ENCODE measurements at regions not wholly inside any gene's neighbourhood (a gene's known extent, or its start where the extent isn't known, plus 50 kb on each side); places are given as distances from the start of the nearest gene placed in this dataset.

- Histone ChIP-seq H3K27ac (ENCODE audit: low read depth, low read length, poor library complexity, severe bottlenecking) (no peak overlapping the region), H3K27me3 (ENCODE audit: insufficient read depth, low read length) (no peaks in the 10 kb centered on the region), H3K36me3 (ENCODE audit: insufficient read depth, low read length) (no peaks in the 10 kb centered on the region), H2AFZ (ENCODE audit: low read length) (no peak overlapping the region), H3K9me3 (ENCODE audit: low read length) (no peaks in the 10 kb centered on the region), H4K20me1 (ENCODE audit: insufficient read depth, low read length) (no peaks in the 10 kb centered on the region), H3K9ac (ENCODE audit: low read length) (no peak overlapping the region), H3K79me2 (ENCODE audit: insufficient read depth, low read length) (no peaks in the 10 kb centered on the region), H3K4me1 (ENCODE audit: insufficient read depth, low read length, severe bottlenecking) (no peaks in the 10 kb centered on the region), H3K4me2 (ENCODE audit: low read length) (no peak overlapping the region), H3K4me3 (ENCODE audit: low read depth, low read length, poor library complexity, severe bottlenecking) (no peak overlapping the region), H3K9me2 (ENCODE audit: low read depth, low read length) (no peaks in the 10 kb centered on the region), H3F3A (ENCODE audit: insufficient read depth, low read length) (no peaks in the 10 kb centered on the region)
- TF ChIP-seq, protein P1, sequence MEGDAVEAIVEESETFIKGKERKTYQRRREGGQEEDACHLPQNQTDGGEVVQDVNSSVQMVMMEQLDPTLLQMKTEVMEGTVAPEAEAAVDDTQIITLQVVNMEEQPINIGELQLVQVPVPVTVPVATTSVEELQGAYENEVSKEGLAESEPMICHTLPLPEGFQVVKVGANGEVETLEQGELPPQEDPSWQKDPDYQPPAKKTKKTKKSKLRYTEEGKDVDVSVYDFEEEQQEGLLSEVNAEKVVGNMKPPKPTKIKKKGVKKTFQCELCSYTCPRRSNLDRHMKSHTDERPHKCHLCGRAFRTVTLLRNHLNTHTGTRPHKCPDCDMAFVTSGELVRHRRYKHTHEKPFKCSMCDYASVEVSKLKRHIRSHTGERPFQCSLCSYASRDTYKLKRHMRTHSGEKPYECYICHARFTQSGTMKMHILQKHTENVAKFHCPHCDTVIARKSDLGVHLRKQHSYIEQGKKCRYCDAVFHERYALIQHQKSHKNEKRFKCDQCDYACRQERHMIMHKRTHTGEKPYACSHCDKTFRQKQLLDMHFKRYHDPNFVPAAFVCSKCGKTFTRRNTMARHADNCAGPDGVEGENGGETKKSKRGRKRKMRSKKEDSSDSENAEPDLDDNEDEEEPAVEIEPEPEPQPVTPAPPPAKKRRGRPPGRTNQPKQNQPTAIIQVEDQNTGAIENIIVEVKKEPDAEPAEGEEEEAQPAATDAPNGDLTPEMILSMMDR (IDR thresholded peaks at IDR 0.05; ENCODE audit: low read length) = no peak
- TF ChIP-seq EZH2 (IDR thresholded peaks at IDR 0.05; ENCODE audit: borderline replicate concordance, low read length) = no peak
Observed at GRCh38 chr1:90591355-90591969, 125.6 kb downstream of the BARHL2 start.

- no peaks in the 10 kb centered on the region for H3K9me3 ChIP-seq (ENCODE audit: low read length)
- H3K27ac ChIP-seq (ENCODE audit: low read depth, low read length, poor library complexity, severe bottlenecking) = no peak overlapping the region
- no peaks in the 10 kb centered on the region for H3K9me2 ChIP-seq (ENCODE audit: low read depth, low read length)
- H3K4me3 ChIP-seq (ENCODE audit: low read depth, low read length, poor library complexity, severe bottlenecking) = no peak overlapping the region
- H2AFZ ChIP-seq (ENCODE audit: low read length) = no peak overlapping the region
- no peaks in the 10 kb centered on the region for H3K36me3 ChIP-seq (ENCODE audit: insufficient read depth, low read length)
- no peaks in the 10 kb centered on the region for H3F3A ChIP-seq (ENCODE audit: insufficient read depth, low read length)
- no peak overlapping the region for H3K4me2 ChIP-seq (ENCODE audit: low read length)
- H3K9ac ChIP-seq (ENCODE audit: low read length) = no peak overlapping the region
- no peaks in the 10 kb centered on the region for H4K20me1 ChIP-seq (ENCODE audit: insufficient read depth, low read length)
- no peaks in the 10 kb centered on the region for H3K4me1 ChIP-seq (ENCODE audit: insufficient read depth, low read length, severe bottlenecking)
- TF ChIP-seq, protein P1 (IDR thresholded peaks at IDR 0.05; ENCODE audit: low read length) = no peak
- TF ChIP-seq EZH2 (IDR thresholded peaks at IDR 0.05; ENCODE audit: borderline replicate concordance, low read length) = no peak
- H3K27me3 ChIP-seq (ENCODE audit: insufficient read depth, low read length) = no peaks in the 10 kb centered on the region
- H3K79me2 ChIP-seq (ENCODE audit: insufficient read depth, low read length) = no peaks in the 10 kb centered on the region
Observed at GRCh38 chr1:90580176-90580575, 136.9 kb downstream of the BARHL2 start.

DNA sequence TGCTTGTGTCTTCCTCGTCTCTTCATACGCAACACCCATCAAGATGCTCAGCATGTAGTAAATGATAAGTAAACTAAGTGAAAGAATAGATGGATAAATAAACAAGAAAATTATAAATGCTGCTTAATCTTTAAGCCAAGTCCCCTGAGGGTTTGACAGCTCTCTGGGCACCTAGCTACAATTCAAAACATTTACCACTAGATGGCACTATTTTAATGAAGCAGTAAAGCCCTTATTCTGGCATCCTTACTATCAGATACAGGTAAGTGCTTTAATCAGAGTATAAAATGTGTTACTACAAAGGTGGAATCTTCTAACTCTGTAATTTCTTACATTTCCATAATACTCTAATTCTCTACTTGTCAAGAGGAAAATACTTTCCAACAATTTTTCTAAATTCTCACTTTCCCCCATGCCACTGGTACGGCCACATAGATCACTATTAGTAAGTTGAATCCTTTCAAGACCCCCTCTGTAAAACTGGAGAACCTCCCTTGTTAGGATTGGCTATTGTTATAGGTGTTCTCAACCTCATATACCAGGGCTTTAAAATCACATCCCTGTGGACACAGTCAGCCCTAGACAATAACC is 137.8 kb downstream of the BARHL2 start:
- Histone ChIP-seq H3K27ac (ENCODE audit: low read depth, low read length, poor library complexity, severe bottlenecking) (no peak overlapping the region), H3K27me3 (ENCODE audit: insufficient read depth, low read length) (no peaks in the 10 kb centered on the region), H3K4me1 (ENCODE audit: insufficient read depth, low read length, severe bottlenecking) (no peaks in the 10 kb centered on the region), H3K36me3 (ENCODE audit: insufficient read depth, low read length) (no peaks in the 10 kb centered on the region), H3K4me3 (ENCODE audit: low read depth, low read length, poor library complexity, severe bottlenecking) (no peak overlapping the region), H3K79me2 (ENCODE audit: insufficient read depth, low read length) (no peaks in the 10 kb centered on the region), H3K9me3 (ENCODE audit: low read length) (no peaks in the 10 kb centered on the region), H3K9me2 (ENCODE audit: low read depth, low read length) (no peaks in the 10 kb centered on the region), H3K4me2 (ENCODE audit: low read length) (no peak overlapping the region), H2AFZ (ENCODE audit: low read length) (no peak overlapping the region), H4K20me1 (ENCODE audit: insufficient read depth, low read length) (no peaks in the 10 kb centered on the region), H3F3A (ENCODE audit: insufficient read depth, low read length) (no peaks in the 10 kb centered on the region), H3K9ac (ENCODE audit: low read length) (no peak overlapping the region)
- TF ChIP-seq, protein P1 (IDR thresholded peaks at IDR 0.05; ENCODE audit: low read length) = peak; percentile 64
- TF ChIP-seq EZH2 (IDR thresholded peaks at IDR 0.05; ENCODE audit: borderline replicate concordance, low read length) = no peak
